Endothelial cell of umbilical vein (primary cell): ENCODE measurements at regions not wholly inside any gene's neighbourhood (a gene's known extent, or its start where the extent isn't known, plus 50 kb on each side); places are given as distances from the start of the nearest gene placed in this dataset.

Experiments used
- CTCF ChIP-seq, 2 donors: IDR thresholded peaks; 1 replicate in 1 of 2; 2 replicates in 1 of 2; pipeline ENCODE4 v1.5.1; 2011; ENCODE audit warnings: low read length in 2 of 2, mild to moderate bottlenecking in 2 of 2, moderate library complexity in 2 of 2, control low read depth in 1 of 2, inconsistent platforms in 1 of 2, low read depth in 1 of 2; ENCODE audit not compliant: insufficient read depth in 1 of 2; ENCODE audit errors: extremely low read depth in 1 of 2
- EZH2 ChIP-seq: IDR thresholded peaks from 2 replicates; pipeline ENCODE4 v1.6.1; 2012; ENCODE audit warnings: borderline replicate concordance, low read depth, mild to moderate bottlenecking, moderate library complexity, low read length, inconsistent platforms; ENCODE audit not compliant: severe bottlenecking
- FOS ChIP-seq: IDR thresholded peaks from 2 replicates; pipeline ENCODE4 v1.6.1; 2011; ENCODE audit warnings: mild to moderate bottlenecking, low read length, moderate library complexity, borderline replicate concordance; ENCODE audit not compliant: insufficient read depth
- GATA2 ChIP-seq: IDR thresholded peaks from 2 replicates; pipeline ENCODE4 v1.7.0; 2011; ENCODE audit warnings: low read depth, mild to moderate bottlenecking, moderate library complexity, mixed read lengths, low read length; ENCODE audit not compliant: insufficient read length, insufficient read depth
- JUN ChIP-seq: IDR thresholded peaks from 2 replicates; pipeline ENCODE4 v1.6.1; 2011; ENCODE audit warnings: borderline replicate concordance, low read depth; ENCODE audit not compliant: insufficient read length, insufficient read depth
- MAX ChIP-seq: IDR thresholded peaks from 2 replicates; pipeline ENCODE4 v1.6.1; 2011; ENCODE audit not compliant: insufficient read depth, insufficient read length
- MYC ChIP-seq: IDR thresholded peaks from one replicate; pipeline ENCODE4 v1.6.1; 2011; ENCODE audit warnings: mild to moderate bottlenecking, low read depth, low read length
- POLR2A ChIP-seq: IDR thresholded peaks from 2 replicates; pipeline ENCODE4 v1.6.1; 2012; ENCODE audit warnings: low read depth, mild to moderate bottlenecking, control low read depth, low read length
- POLR2AphosphoS5 ChIP-seq: IDR thresholded peaks from 2 replicates; pipeline ENCODE4 v1.6.1; 2012; ENCODE audit warnings: low read depth, mild to moderate bottlenecking, control low read depth, low read length, moderate library complexity; ENCODE audit not compliant: insufficient read depth

- TF ChIP-seq CTCF (IDR thresholded peaks at IDR 0.05; ENCODE audit: extremely low read depth in 1 of 2, insufficient read depth in 1 of 2, low read depth in 1 of 2, low read length in 2 of 2) (no peak), JUN (no peak), FOS (no peak), GATA2 (no peak), MYC (no peak), MAX (no peak), EZH2 (no peak), POLR2A (no peak), POLR2AphosphoS5 (no peak)
Measured at GRCh38 chr2:16515696-16516095, 149.9 kb downstream of the CYRIA start.
